ENCODE measurements at regions not wholly inside any gene's neighbourhood (a gene's known extent, or its start where the extent isn't known, plus 50 kb on each side); places are given as distances from the start of the nearest gene placed in this dataset.

DNA sequence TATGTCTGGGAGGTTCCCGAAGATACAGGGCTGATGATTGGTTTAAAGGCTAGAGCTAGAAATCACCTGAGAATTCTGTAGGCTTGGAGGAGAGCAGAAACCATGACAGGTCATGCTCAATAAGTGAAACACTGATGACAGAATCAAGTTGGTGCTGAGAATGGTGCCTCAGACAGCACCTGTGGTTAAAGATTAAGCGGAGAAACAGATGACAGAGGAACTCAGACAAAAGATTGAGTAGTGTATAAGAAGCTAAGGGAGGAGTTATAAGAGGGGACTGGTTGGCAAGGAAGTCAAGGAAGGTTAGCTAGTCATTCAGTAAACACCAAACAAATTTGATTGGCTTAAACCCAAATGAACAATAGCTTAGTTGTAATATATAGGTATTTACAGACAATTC, 385.4 kb upstream of the CNKSR2 start:
- TF ChIP-seq, protein P1, sequence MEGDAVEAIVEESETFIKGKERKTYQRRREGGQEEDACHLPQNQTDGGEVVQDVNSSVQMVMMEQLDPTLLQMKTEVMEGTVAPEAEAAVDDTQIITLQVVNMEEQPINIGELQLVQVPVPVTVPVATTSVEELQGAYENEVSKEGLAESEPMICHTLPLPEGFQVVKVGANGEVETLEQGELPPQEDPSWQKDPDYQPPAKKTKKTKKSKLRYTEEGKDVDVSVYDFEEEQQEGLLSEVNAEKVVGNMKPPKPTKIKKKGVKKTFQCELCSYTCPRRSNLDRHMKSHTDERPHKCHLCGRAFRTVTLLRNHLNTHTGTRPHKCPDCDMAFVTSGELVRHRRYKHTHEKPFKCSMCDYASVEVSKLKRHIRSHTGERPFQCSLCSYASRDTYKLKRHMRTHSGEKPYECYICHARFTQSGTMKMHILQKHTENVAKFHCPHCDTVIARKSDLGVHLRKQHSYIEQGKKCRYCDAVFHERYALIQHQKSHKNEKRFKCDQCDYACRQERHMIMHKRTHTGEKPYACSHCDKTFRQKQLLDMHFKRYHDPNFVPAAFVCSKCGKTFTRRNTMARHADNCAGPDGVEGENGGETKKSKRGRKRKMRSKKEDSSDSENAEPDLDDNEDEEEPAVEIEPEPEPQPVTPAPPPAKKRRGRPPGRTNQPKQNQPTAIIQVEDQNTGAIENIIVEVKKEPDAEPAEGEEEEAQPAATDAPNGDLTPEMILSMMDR (IDR thresholded peaks at IDR 0.05): no peak
- TF ChIP-seq POLR2A (IDR thresholded peaks at IDR 0.05): no peak
